Subcutaneous abdominal adipose tissue (tissue), 5 donors: ENCODE measurements at regions not wholly inside any gene's neighbourhood (a gene's known extent, or its start where the extent isn't known, plus 50 kb on each side); places are given as distances from the start of the nearest gene placed in this dataset.
A peak's percentile ranks its signal among the peaks of the same experiment; 100 is the strongest.

Experiments used
- H3K27ac ChIP-seq: one replicate; pipeline ENCODE4 v1.7.0; 2013; ENCODE audit warnings: low read depth, mild to moderate bottlenecking, inconsistent platforms, low read length, moderate library complexity
- H3K27me3 ChIP-seq, 5 donors: one replicate each; pipeline ENCODE4 v1.7.0; 2013; ENCODE audit warnings: low read length in 5 of 5, inconsistent platforms in 1 of 5; ENCODE audit not compliant: control insufficient read depth in 5 of 5, insufficient read depth in 4 of 5
- H3K36me3 ChIP-seq, 5 donors: one replicate each; pipeline ENCODE4 v1.7.0; 2013; ENCODE audit warnings: low read length in 5 of 5; ENCODE audit not compliant: control insufficient read depth in 5 of 5, insufficient read depth in 5 of 5
- H3K4me1 ChIP-seq, 5 donors: one replicate each; pipeline ENCODE4 v1.7.0; 2013; ENCODE audit warnings: low read length in 5 of 5, mild to moderate bottlenecking in 3 of 5, moderate library complexity in 1 of 5; ENCODE audit not compliant: control insufficient read depth in 5 of 5, insufficient read depth in 5 of 5
- H3K4me3 ChIP-seq, 5 donors: one replicate each; pipeline ENCODE4 v1.7.0; 2013; ENCODE audit warnings: low read length in 5 of 5, low read depth in 1 of 5
- H3K9ac ChIP-seq, 5 donors: one replicate each; pipeline ENCODE4 v1.7.0; 2013; ENCODE audit warnings: low read length in 5 of 5, mild to moderate bottlenecking in 4 of 5, moderate library complexity in 3 of 5
- H3K9me3 ChIP-seq, 5 donors: one replicate each; pipeline ENCODE4 v1.7.0; 2013; ENCODE audit warnings: low read length in 5 of 5; ENCODE audit not compliant: control insufficient read depth in 5 of 5
- donor health status: healthy.
- donor health status: healthy.
- donor health status: healthy.
- donor health status: healthy.
- donor health status: healthy.

DNA sequence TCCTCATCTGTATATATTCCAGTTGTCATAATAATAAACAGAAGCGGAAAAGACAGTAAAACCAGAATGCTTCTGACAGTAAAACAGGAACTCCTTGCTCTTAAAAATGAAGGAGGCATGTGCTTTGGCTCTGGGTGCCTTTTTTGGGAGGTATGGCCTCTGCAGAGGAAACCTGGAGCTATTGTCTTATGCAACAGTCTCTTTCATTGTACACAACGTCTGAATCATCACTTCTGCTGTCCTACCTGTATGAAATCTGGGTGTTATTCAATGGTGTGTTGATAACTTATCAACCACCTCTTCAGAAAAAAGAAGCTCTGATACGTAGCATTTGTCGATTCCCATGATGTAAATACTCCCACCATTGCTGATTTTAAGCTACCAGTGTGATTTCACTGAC lies 64.8 kb downstream of the CDCA7 start:
- Histone ChIP-seq H3K27ac (no peak overlapping the region), H3K4me1 (no peaks in the 10 kb centered on the region), H3K9ac (no peak overlapping the region), H3K4me3 (no peak overlapping the region), H3K36me3 (no peaks in the 10 kb centered on the region), H3K9me3 (no peaks in the 10 kb centered on the region), H3K27me3 (peaks cover 0 to 12% (median 5%) of the 10 kb centered on the region in 5 donors)

DNA sequence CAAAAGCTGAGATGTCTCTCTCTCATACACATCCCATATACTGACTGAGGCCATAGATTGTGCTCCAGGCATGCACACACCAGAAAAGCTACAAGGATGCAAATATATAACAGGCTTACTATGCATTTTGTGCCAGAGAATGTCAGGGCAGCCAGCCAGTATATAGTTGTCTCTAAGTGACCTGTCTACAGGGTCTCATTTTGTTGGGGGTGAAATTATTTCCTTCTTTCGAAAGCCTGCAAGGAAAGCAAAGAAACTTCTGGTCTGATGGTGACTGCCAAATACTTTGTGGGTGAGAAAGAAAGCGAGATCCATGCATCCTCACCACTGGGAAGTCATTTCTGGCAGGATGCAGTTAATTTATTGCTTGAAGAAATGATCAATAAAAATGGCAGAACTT lies 70.2 kb downstream of the CDCA7 start:
- Histone ChIP-seq H3K4me1 (peaks cover 0 to 7% (median 4%) of the 10 kb centered on the region in 5 donors), H3K36me3 (no peaks in the 10 kb centered on the region), H3K9me3 (no peaks in the 10 kb centered on the region), H3K27me3 (peaks cover 0 to 5% (median 4%) of the 10 kb centered on the region in 5 donors), H3K4me3 (no peak overlapping the region), H3K9ac (no peak overlapping the region), H3K27ac (no peak overlapping the region)

- H3K9ac ChIP-seq: no peak overlapping the region
- no peak overlapping the region for H3K4me3 ChIP-seq
- H3K4me1 ChIP-seq: peaks cover 0 to 7% (median 4%) of the 10 kb centered on the region in 5 donors
- no peaks in the 10 kb centered on the region for H3K36me3 ChIP-seq
- H3K9me3 ChIP-seq: no peaks in the 10 kb centered on the region
- no peak overlapping the region for H3K27ac ChIP-seq
- H3K27me3 ChIP-seq: peaks cover 0 to 6% (median 2%) of the 10 kb centered on the region in 5 donors
Observed at GRCh38 chr2:173427887-173428668, 73.4 kb downstream of the CDCA7 start.

DNA sequence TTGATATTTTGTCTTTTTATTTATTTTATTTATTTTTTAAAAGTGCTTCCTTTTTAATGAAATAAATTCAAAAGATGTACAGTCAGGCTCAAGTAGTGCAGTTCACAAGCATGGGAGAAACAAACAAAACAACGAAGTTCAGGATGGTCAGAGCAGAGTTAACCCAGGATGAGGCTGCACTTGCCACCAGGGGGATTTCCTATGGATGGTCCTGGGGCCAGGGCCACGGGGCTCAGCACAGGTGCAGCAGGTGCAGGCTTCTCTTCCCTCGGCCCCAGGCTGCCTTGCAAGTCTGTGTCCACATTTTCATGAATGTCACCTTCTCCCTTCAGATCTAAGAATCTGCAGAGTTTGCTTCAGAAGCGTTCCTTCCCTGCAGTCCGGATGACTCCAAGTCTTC lies 76.5 kb downstream of the CDCA7 start:
- no peak overlapping the region for H3K27ac ChIP-seq
- H3K4me3 ChIP-seq: no peak overlapping the region
- H3K4me1 ChIP-seq: peaks cover 0 to 12% (median 8%) of the 10 kb centered on the region in 5 donors
- H3K36me3 ChIP-seq: no peaks in the 10 kb centered on the region
- peaks cover 0 to 6% (median 2%) of the 10 kb centered on the region in 5 donors for H3K27me3 ChIP-seq
- H3K9me3 ChIP-seq: no peaks in the 10 kb centered on the region
- no peak overlapping the region for H3K9ac ChIP-seq

GRCh38 chr2:173432049-173432754 lies 77.5 kb downstream of the CDCA7 start:
- Histone ChIP-seq H3K27ac (no peak overlapping the region), H3K4me1 (peaks cover 0 to 12% (median 8%) of the 10 kb centered on the region in 5 donors), H3K9me3 (no peaks in the 10 kb centered on the region), H3K36me3 (no peaks in the 10 kb centered on the region), H3K9ac (no peak overlapping the region), H3K4me3 (no peak overlapping the region), H3K27me3 (peaks cover 0 to 6% (median 2%) of the 10 kb centered on the region in 5 donors)

DNA sequence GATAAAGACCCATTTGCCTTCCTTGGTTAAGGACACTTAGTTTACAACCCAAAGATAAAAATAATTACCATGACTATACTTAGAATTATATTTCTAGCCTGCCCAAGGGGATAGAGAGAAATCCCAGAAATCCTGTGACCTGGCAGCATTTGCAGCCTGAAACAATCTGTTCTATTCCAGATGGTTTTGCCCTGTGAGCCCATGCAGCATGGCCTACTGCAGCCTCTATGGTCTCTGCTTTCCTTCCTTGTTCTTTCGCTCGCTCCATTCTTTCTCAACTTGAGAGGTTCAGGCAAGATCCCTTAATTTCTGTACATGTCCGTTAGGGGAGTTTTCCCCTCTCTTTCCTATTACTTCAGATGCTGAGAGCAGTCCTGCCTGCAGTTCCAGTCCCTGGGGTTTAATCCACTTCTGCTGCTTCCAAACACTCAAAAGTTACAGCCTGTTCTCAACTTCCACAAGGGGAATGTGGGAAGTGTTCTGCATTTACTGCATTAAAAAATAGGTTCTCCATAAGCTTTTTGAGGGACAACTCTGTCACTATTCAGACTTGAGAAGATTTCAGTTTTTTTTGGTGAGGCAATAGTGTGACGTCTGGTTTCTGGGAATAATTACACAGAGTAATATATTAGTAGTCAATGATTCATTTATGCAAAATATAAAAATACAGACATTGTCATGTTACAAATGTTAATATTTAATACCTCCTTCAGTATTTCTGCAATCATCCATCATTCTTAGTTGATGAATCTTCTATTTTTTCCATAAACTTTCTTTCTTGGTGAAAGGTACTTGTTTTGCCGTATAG lies 80.3 kb downstream of the CDCA7 start:
- no peak overlapping the region for H3K9ac ChIP-seq
- peaks cover 0 to 6% (median 2%) of the 10 kb centered on the region in 5 donors for H3K27me3 ChIP-seq
- H3K36me3 ChIP-seq: no peaks in the 10 kb centered on the region
- H3K4me1 ChIP-seq: peaks cover 0 to 5% (median 4%) of the 10 kb centered on the region in 5 donors
- H3K9me3 ChIP-seq: no peaks in the 10 kb centered on the region
- H3K27ac ChIP-seq: peak overlapping the region; percentile 7
- no peak overlapping the region for H3K4me3 ChIP-seq

DNA sequence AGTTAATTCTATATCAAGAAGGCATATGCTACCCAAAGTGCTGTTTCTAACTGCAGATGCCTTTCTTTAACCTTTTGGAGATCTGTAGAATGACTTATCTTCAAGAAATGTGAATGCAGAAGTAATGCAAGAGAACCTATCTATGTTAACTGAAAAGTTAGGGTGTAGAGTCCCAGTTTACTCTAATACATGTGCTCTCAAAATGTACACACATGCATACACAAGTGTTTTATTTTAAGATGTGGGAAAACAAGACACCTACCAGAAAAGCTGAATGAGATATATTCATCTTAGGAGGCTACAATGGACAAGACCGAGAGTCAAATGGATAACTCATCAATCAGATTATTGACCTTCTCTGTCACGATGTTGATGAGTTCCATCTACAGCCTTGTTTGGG lies 80.9 kb downstream of the CDCA7 start:
- no peaks in the 10 kb centered on the region for H3K36me3 ChIP-seq
- peaks cover 0 to 6% (median 0%) of the 10 kb centered on the region in 5 donors for H3K27me3 ChIP-seq
- H3K27ac ChIP-seq: no peak overlapping the region
- H3K9me3 ChIP-seq: no peaks in the 10 kb centered on the region
- H3K4me1 ChIP-seq: peaks cover 0 to 5% (median 4%) of the 10 kb centered on the region in 5 donors
- H3K9ac ChIP-seq: no peak overlapping the region
- no peak overlapping the region for H3K4me3 ChIP-seq

DNA sequence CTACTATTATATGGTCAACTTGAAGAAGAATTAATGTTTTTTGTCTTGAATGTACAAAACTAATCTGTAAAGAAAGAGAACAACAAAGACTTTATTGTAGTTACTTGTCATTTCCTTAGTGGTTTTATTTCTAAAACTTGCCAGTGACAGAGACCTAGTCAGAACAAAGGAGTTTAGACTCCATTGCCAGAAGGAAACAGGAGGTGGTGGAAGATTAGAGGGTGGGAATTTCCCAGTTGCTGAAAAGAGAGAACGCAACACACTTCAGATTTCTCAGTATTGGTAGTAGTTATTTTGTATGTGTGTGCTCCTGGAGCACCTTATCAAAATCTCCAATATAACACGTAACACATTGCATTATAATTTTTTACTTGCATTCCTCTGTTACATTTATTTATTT lies 81.4 kb downstream of the CDCA7 start:
- Histone ChIP-seq H3K9me3 (no peaks in the 10 kb centered on the region), H3K27ac (no peak overlapping the region), H3K4me3 (no peak overlapping the region), H3K27me3 (peaks cover 0 to 6% (median 0%) of the 10 kb centered on the region in 5 donors), H3K9ac (no peak overlapping the region), H3K4me1 (peaks cover 0 to 5% (median 4%) of the 10 kb centered on the region in 5 donors), H3K36me3 (no peaks in the 10 kb centered on the region)

- no peaks in the 10 kb centered on the region for H3K36me3 ChIP-seq
- no peak overlapping the region for H3K9ac ChIP-seq
- H3K4me3 ChIP-seq: no peak overlapping the region
- H3K27me3 ChIP-seq: no peaks in the 10 kb centered on the region
- no peak overlapping the region for H3K27ac ChIP-seq
- H3K9me3 ChIP-seq: no peaks in the 10 kb centered on the region
- no peaks in the 10 kb centered on the region for H3K4me1 ChIP-seq
Observed at GRCh38 chr2:173441222-173441621, 86.5 kb downstream of the CDCA7 start.
